Fibroblast of lung (primary cell): ENCODE measurements at regions not wholly inside any gene's neighbourhood (a gene's known extent, or its start where the extent isn't known, plus 50 kb on each side); places are given as distances from the start of the nearest gene placed in this dataset.

Experiments used
- CTCF ChIP-seq, 2 donors: IDR thresholded peaks in 1 of 2; conservative IDR thresholded peaks in 1 of 2; 1 replicate in 1 of 2; 2 replicates in 1 of 2; pipeline ENCODE4 v1.5.1; 2011 to 2012; ENCODE audit warnings: low read length in 2 of 2, control low read depth in 1 of 2, inconsistent platforms in 1 of 2, low read depth in 1 of 2, mild to moderate bottlenecking in 1 of 2
- EZH2 ChIP-seq: IDR thresholded peaks from 2 replicates; pipeline ENCODE4 v1.5.1; 2012; ENCODE audit warnings: low read length, control low read depth, mild to moderate bottlenecking; ENCODE audit errors: missing control alignments

DNA sequence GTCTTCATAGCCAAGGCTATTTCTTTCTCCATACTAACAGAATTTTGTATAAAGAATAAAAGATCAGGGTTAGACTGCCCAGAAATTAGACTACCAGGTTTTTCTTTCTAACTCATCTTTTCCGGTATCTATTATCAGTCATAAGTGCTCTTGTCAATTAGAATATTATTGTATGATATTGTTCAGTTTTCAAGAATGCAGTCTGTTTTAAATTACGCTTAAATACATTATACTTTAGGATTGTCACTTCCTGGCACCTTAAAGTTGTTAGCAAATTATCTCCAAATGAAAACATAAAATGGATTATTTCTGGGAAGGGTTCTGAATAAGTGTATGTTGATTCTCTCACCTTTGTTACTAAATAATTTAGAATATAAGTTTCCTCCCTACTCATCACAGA is 497.2 kb downstream of the IGSF11 start:
- TF ChIP-seq EZH2: no peak
- no peak for TF ChIP-seq CTCF (conservative IDR thresholded peaks at IDR 0.05 in 1 of 2, IDR thresholded peaks at IDR 0.05 in 1 of 2; ENCODE audit: low read depth in 1 of 2, low read length in 2 of 2)
